ENCODE measurements at regions not wholly inside any gene's neighbourhood (a gene's known extent, or its start where the extent isn't known, plus 50 kb on each side); places are given as distances from the start of the nearest gene placed in this dataset.

GRCh38 chr5:74504463-74504862 is 136.1 kb downstream of the ENC1 start:
- Histone ChIP-seq H2AFZ (ENCODE audit: low read length) (no peak overlapping the region), H4K20me1 (ENCODE audit: low read length) (no peaks in the 10 kb centered on the region), H3K36me3 (ENCODE audit: low read depth, low read length) (no peaks in the 10 kb centered on the region), H3K79me2 (ENCODE audit: low read length) (no peaks in the 10 kb centered on the region), H3K9me3 (ENCODE audit: low read length) (no peaks in the 10 kb centered on the region), H3K4me3 (ENCODE audit: low read length) (no peak overlapping the region), H3K9me2 (replicated peaks; ENCODE audit: low read length) (no peaks in the 10 kb centered on the region), H3F3A (ENCODE audit: low read length, unreplicated experiment) (no peaks in the 10 kb centered on the region), H3K9ac (ENCODE audit: low read length) (no peak overlapping the region), H3K27me3 (ENCODE audit: low read length) (no peaks in the 10 kb centered on the region), H3K4me1 (ENCODE audit: insufficient read depth, low read length) (0 out of 2 replicates have a peak, but pooled peaks cover 3% of the 10 kb centered on the region), H3K27ac (ENCODE audit: low read length) (no peak overlapping the region), H3K4me2 (ENCODE audit: low read length) (no peak overlapping the region)
- ChIA-PET POLR2A (ENCODE audit: unreplicated experiment) (no interaction called here), CTCF (no interaction called here)
- no TSS peak for BruUV-seq (replicated peaks)
- ATAC-seq, result no peak
- DNase-seq, result no peak
- no peak for TF ChIP-seq EZH2phosphoT487 (IDR thresholded peaks at IDR 0.05; ENCODE audit: borderline replicate concordance, low read length)
- TF ChIP-seq EZH2 (IDR thresholded peaks at IDR 0.05; ENCODE audit: low read length, unreplicated experiment), result no peak
- intact Hi-C loops (cut with micrococcal nuclease), result no loop called here

GRCh38 chr5:74502479-74502950 is 138.0 kb downstream of the ENC1 start:
- Histone ChIP-seq H2AFZ (ENCODE audit: low read length) (no peak overlapping the region), H3K9me2 (replicated peaks; ENCODE audit: low read length) (no peaks in the 10 kb centered on the region), H4K20me1 (ENCODE audit: low read length) (no peaks in the 10 kb centered on the region), H3K9ac (ENCODE audit: low read length) (no peak overlapping the region), H3K79me2 (ENCODE audit: low read length) (no peaks in the 10 kb centered on the region), H3K4me3 (ENCODE audit: low read length) (no peak overlapping the region), H3K36me3 (ENCODE audit: low read depth, low read length) (no peaks in the 10 kb centered on the region), H3F3A (ENCODE audit: low read length, unreplicated experiment) (no peaks in the 10 kb centered on the region), H3K4me1 (ENCODE audit: insufficient read depth, low read length) (0 out of 2 replicates have a peak, but pooled peaks cover 12% of the 10 kb centered on the region), H3K4me2 (ENCODE audit: low read length) (no peak overlapping the region), H3K9me3 (ENCODE audit: low read length) (no peaks in the 10 kb centered on the region), H3K27ac (ENCODE audit: low read length) (no peak overlapping the region), H3K27me3 (ENCODE audit: low read length) (no peaks in the 10 kb centered on the region)
- CTCF ChIA-PET, result no interaction called here
- no TSS peak for BruUV-seq (replicated peaks)
- TF ChIP-seq EZH2phosphoT487 (IDR thresholded peaks at IDR 0.05; ENCODE audit: borderline replicate concordance, low read length) (no peak), CTCF (conservative IDR thresholded peaks at IDR 0.05; ENCODE audit: low read depth, low read length) (no peak), EZH2 (IDR thresholded peaks at IDR 0.05; ENCODE audit: low read length, unreplicated experiment) (no peak)
- POLR2A ChIA-PET (ENCODE audit: unreplicated experiment), result no interaction called here
- DNase-seq (no peak), ATAC-seq (no peak)
- intact Hi-C loops (cut with micrococcal nuclease), result no loop called here

- intact Hi-C loops (cut with micrococcal nuclease), result no loop called here
- Histone ChIP-seq H2AFZ (ENCODE audit: low read length) (no peak overlapping the region), H3K9ac (ENCODE audit: low read length) (no peak overlapping the region), H3K4me3 (ENCODE audit: low read length) (no peak overlapping the region), H3K36me3 (ENCODE audit: low read depth, low read length) (no peaks in the 10 kb centered on the region), H3K9me3 (ENCODE audit: low read length) (no peaks in the 10 kb centered on the region), H3K27me3 (ENCODE audit: low read length) (no peaks in the 10 kb centered on the region), H3F3A (ENCODE audit: low read length, unreplicated experiment) (no peaks in the 10 kb centered on the region), H3K4me2 (ENCODE audit: low read length) (no peak overlapping the region), H3K27ac (ENCODE audit: low read length) (no peak overlapping the region), H3K79me2 (ENCODE audit: low read length) (no peaks in the 10 kb centered on the region), H4K20me1 (ENCODE audit: low read length) (no peaks in the 10 kb centered on the region), H3K9me2 (replicated peaks; ENCODE audit: low read length) (no peaks in the 10 kb centered on the region), H3K4me1 (ENCODE audit: insufficient read depth, low read length) (0 out of 2 replicates have a peak, but pooled peaks cover 13% of the 10 kb centered on the region)
- no peak for DNase-seq
- ATAC-seq, result no peak
- POLR2A ChIA-PET (ENCODE audit: unreplicated experiment), result no interaction called here
- no TSS peak for BruUV-seq (replicated peaks)
- CTCF ChIA-PET, result no interaction called here
- TF ChIP-seq EZH2 (IDR thresholded peaks at IDR 0.05; ENCODE audit: low read length, unreplicated experiment) (no peak), CTCF (conservative IDR thresholded peaks at IDR 0.05; ENCODE audit: low read depth, low read length) (no peak), EZH2phosphoT487 (IDR thresholded peaks at IDR 0.05; ENCODE audit: borderline replicate concordance, low read length) (no peak)
Measured at GRCh38 chr5:74501674-74502478, 138.7 kb downstream of the ENC1 start.
